Activated T-helper 1 cell treated with Interleukin-2 at 50 U/mL for 16 hours (primary cell): ENCODE measurements at regions not wholly inside any gene's neighbourhood (a gene's known extent, or its start where the extent isn't known, plus 50 kb on each side); places are given as distances from the start of the nearest gene placed in this dataset.

Source experiments
- DNase-seq: peaks from one replicate; pipeline ENCODE4 v3.0.0-alpha.2; 2020; ENCODE audit warnings: low read depth

DNA sequence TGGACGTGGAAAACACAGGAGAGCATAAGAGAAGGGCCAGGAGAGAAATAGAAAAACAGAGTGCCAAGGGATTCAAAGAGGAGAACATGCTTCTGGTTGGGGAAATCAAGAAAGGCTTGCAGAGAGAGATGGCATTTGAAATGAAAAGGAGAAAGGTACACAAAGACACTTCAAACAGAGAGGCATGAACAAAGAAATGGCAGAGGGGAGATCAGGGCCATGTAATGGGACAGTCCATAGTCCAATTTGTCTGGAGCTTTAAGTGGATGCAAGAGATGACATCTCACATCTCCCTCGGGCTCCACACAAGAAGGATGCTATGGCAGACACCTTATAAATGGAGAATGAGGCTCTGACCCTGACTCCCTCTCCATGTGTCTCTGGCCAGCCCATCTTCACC is 331.1 kb downstream of the MLLT3 start:
- DNase-seq, result no peak

DNA sequence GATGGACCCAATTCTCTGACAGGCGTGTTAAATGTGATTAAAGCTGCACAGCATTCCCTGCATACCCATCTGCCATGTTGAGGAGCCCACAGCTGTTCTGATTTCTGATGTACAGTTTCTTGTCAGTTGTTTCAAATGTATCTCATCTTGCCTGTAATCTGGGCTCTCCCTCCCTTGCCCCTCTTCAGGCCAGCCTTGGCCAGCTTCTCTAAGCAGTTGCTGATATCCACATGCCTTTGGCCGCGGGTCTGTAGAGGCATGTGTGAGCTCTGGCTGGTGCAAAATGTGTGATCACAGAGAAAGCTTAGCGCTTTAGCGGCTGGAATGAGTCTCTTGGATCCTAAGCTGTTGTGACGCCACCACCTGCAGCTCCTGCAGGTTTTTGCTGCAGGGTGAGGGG is 332.0 kb downstream of the MLLT3 start:
- no peak for DNase-seq

DNA sequence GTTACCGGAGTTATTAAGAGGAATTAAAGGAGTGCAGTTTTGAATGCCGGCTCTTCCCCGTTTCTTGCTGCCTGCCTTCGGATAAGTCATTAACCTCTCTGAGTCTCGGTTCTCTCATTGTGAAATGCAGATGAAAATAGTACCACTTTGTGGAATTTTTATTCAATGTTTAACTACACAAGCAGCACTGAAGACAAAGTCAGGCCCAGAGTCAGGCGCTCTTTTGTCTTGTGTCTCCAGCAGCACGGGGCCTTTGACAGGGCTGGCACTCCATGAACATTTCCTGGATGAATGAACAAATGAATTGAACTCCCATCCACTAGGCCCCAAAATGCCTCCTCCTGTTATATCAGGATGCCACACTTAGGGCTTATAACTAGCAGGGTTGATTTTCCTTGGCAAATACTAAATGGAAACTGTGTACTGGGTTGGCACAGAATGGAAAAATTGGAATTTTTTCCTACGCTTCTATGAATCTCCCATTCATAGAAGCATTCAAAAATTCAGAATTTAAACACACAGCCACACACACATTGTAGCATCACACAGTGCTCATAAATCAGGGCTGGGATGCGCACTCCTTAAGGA is 332.8 kb downstream of the MLLT3 start:
- no peak for DNase-seq

DNA sequence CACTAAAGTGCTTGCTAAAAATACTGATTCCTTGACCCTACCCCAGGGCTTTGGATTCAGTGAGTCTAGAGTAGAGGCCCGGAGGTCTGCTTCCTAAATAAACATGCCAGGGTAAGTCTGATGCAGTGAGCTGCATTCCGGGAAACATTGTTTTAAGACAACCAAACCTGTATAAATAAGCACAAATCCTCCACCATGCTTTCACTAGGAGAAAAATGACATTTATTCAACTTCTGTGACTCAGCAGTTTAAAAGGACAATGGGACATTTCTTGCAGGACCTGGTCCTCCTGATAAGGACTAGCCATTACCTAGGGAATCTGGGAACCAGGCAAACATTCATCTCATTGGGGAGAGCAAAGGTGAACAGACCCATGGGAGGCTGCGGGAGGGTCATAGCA is 335.3 kb downstream of the MLLT3 start:
- DNase-seq, result no peak

DNA sequence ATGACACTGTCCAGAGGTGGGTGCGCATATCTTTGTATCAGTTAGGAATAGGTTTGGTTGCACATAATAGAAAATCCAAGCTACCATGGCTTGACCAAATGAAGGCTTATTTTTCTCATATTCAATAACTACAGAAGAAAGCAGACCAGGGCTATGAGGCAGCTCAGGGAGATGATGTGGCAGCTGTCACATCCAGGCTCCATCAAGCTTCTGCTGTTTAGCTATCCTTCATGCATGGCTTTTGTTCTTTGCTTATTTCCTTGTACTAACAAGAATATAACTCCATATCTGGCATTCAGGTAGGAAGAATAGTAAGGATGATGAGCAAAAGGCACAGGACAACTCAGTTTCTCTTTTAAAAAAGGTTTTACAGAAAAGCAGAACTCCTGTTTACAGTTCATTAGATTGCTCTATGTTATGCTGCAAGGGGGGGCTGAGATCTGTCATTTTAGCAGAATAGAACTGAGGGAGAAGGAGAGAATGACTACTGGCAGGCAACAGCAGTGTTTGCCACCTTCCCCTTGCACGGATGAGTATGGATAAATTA is 336.1 kb downstream of the MLLT3 start:
- no peak for DNase-seq

DNA sequence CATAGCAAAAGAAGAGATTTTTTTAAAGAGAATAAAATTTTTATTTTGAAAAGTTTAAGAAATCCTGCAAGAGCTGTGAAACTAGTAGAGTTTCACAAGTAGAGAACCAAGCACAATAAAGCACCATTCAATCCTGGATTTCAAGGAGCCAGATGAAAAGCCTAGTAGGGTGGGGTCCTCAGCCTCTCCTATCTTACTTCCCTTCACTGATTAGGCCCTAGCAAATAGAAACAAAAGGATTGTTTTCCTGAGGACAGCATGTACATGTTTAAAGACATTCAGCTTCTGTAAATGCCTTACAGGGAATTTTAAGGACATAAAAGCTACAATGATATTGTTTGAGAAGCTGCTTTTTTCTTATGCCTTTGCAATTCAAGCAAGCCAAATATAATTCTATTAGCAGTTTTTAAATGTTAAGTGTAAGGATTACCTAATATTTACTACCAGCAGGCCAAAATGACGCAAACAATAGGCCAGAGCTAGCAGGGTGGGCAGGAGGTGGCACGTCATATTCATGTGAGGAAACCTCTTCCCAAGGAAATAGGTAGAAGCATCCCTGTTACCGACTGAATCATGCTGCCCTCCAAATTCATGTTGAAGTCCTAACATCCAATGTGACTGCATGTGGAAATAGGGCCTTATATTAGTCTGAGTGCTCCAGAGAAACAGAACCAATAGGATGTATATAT is 337.6 kb downstream of the MLLT3 start:
- DNase-seq, result no peak

DNA sequence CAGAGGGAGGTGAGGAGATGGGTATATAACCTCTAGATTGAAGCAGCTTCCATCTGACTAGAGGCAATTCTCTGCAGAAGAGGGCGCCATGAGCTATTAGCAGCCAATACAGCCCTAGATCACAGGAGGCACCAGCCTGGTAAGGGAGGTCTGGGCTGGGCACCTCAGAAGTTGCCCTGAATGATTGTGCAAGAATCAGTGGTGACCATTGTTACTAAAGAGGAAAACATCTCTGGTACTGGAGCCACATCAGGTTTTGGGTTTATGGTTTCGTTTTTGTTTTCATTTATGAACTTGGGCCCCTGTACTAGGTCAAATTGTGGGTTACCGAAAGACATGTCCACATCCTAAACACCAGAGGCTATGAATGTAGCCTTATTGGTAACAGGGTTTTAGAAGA is 342.0 kb downstream of the MLLT3 start:
- no peak for DNase-seq

DNA sequence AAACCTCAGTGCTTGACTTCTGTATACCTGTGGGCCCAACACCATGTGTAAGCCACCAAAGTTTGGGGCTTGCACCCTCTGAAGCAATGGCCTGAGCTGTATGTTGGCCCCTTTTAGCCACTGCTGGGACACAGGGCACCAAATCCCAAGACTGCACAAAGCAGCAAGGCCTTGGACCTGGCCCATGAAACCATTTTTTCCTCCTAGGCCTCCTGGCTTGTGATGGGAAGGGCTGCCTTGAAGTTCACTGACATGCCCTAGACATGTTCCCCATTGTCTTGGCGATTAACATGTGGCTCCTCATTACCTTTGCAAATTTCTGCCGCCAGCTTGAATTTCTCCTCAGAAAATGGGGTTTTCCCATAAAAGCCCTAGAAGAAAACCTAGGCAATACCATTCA is 345.5 kb downstream of the MLLT3 start:
- no peak for DNase-seq

DNA sequence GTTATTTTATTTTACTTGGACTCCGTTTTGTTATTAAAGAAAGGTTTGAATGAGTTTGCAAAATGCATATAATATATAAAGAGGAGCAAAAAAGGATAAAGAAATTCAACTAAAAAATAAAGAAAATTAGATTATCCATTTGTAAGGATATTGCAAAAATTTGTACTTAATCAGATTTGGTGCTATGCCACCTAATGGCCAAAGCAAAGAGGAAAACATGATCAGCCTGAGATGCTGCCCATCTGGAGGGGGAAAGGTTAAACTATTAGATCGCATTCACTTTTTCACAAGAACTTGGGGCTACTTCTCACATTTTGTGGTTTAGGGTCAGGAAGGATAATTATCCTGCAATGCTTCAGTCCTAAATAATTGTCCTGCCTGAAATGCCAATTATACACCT is 350.6 kb downstream of the MLLT3 start:
- DNase-seq, result no peak

DNA sequence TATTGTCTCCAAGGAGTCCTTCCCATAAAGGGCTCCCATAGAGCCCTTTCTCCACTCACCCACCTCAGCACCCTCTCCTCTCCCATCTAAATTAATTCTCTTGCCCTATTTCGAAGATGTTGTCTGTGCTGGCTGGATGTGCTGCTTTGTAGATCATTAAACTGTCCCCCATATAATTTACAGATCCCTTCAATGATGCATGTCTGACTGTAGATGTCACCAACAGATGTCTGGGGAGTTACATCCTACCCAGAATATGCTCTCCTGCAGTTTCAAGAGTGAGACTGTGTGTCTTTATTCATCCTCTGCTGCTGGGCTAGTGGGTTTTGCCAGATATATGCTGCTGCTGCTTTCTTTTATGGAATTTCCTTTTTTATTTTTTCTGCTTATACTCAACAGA is 351.2 kb downstream of the MLLT3 start:
- no peak for DNase-seq

DNA sequence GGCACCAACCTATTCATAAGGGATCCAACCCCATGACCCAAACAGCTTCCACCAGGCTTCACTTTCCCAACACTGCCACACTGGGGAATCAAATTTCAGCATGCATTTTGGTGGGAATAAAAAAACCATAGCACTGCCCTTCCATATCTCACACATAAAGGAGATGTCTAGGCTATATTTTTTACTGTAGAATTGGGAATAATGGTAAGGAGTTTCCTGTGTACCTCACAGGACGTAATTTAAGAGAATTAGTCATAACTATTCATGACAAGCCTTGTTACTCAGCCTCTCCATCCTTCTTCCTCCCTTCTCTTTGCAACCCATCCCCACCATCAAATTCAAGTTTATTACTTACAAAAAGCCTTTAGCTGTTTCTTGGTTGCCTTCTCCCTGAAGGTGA is 352.1 kb downstream of the MLLT3 start:
- DNase-seq, result no peak

DNA sequence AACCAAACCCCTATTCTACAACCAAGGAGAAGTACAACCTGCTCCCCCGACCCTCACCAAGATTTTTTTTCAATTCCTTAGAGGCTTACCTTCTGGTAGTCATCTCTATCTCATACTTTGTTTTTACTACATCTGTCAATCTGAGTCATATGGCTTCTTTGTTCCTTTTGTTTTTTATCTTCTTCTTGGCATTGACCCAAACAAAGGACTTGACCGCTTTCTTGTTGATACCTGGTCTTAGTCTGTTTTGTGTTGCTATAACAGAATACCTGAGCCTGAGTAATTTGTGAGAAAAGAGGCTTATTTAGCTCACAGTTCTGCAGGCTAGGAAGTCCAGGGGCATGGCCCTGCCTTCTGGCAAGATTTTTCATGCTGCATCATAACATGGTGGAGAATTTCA is 352.7 kb downstream of the MLLT3 start:
- no peak for DNase-seq

DNA sequence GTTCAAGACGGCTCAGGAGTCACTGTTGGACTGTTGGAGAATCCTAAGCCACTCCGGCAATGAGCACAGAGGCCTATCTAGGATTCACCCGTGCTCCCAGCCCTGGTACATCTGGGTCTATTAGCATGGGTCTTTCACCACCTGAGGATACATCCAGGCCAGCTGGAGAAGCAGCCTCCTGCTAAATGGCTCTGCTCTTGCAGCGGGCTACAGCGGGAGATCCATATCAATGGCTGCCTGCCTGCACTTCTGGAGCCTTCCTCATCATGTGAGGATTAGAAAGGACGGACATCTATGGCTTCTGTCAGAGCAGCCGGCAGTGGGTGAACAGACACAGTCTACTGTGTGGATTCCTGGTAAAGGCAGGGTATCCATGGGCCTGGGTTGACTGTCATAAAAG is 357.4 kb downstream of the MLLT3 start:
- DNase-seq, result no peak

DNA sequence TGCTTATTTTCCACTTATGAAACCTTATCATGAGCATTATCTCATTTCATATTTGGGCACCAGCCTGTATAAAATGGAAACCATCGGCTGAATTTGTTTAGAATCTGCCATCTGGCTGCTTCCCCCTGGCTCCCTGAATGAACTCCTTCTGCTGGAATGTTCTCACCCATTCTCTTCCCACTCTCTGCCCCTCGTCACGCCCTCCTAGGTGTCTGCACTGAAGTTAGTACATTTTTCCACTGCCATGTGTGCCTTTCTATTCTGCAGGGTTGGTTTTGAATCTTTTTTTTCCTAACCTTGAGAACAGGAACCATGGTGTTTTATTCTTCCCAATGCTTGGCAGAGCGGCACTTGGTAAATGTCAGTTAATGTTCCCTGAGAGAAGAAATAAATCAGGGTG is 359.7 kb downstream of the MLLT3 start:
- no peak for DNase-seq

DNA sequence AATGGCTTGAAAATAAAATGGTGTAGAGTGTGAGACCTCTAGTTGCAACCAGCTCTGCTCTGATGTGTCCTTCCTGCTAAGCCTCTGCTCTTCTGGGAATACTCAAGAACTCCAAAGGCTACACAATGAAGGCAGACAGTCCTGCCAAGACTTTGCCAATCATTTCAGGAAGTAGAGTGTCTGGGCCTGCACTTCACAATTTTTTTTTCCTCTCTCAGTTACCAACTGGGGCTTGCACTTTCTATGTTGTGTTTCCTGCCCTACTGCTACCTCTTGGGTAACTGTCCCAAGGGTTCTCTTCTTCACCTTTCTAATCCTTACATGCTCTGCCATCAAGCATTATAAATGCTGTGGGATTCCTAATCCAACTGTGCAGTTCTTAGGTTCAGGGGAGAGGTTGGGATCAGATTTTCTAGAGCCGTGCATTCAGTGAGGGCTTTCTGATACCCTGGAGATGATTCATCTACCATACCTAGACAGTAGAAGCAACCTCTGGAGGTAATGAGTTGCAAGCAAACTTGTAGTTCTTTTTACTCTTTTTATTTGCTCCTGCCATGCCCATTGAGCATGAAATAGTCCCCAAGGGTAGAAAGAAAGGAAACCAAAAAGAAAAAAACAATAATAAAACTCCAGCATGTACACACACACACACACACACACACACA is 365.9 kb downstream of the MLLT3 start:
- DNase-seq, result no peak

DNA sequence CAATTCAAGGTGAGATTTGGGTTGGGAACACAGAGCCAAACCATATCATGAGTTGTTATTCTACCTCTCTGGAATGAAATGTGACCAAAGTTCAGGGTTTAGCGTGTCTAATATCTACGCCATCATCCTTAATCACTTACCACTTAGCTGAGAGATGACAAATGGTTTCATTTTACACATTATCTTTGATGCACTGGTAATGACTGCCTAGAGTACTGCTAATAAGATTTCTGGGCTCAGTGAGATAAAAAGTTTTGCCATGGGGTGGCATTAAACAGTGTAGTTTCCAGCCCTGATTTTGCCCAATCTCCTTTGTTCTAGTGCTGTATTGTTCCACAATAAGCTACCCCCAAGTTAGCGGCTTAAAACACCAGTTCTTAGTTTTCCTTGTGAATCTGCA is 367.2 kb downstream of the MLLT3 start:
- DNase-seq, result no peak

DNA sequence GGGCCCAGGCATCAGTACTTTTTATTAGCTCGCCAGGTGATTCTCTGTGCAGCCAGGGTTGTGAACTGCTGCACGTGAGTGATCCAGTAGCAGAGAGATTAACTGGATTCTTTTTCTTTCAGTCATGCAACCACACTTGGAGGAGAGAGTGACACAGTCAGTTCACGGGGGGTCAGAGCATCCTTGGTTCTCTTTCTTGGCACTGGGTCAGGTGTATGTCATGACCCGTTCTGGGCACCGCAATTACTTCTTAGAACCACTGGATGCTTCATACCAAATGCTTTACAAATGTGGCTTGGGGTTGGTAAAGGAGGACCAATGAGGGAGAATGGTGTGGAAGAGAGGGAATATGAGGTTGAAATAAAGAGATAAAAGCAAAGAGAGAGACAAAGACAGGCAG is 368.7 kb downstream of the MLLT3 start:
- no peak for DNase-seq

DNA sequence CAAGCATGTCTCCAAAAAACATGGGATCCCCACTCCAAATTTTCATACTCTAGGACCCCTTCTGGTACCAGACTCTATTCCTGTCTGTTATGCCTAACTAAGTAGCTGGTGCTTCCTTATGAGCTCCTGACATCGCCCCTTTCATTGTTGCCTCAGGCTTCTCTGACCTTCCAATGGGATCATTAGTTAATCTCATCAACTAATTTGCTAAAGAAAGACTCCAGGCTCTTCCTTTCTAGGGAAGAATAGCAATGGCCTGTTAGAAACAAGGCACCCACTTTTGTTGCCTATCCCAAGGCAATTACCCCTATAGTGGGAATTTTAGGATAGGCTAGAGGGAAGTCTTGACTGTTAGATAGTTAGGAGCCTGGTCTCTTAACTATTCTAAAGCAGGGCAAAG is 369.5 kb downstream of the MLLT3 start:
- DNase-seq, result no peak

DNA sequence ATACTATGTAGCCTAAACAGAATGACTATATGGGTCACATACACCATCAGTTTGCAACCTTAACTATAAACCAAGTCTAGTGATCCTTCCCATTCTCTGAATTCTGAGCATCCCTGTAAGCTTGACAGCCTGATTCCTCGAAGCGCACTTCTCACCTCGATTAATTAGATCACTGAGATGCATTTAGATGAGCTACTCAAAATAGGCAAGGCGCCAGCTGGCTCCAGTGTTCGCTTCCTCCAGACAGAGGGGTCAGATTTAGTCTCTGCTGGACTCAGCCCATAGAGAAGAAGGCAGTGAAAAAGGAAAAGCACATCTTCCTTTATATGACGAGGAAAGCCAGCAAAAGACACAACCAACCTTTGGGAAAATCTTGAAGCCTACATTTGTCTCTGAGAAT is 371.5 kb downstream of the MLLT3 start:
- DNase-seq, result no peak

DNA sequence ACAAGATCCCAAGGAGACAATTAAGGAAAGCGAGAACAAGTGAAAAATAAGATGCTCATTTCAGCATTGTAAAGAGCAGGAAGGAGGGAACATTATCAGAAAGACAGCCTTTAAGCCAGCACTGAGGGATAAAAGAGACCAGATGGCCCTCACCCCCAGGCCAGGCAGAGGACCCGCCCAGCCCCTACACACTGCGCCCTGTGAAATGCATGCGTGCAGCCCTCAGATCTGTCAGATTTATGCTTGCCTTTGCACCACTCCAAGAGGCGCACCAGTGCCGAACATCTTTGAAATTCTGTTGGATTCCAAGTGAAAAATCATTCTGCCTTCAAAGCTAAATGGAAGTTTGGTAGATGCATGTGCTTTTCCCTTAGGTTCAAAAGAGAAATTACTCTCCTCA is 378.0 kb downstream of the MLLT3 start:
- DNase-seq, result no peak

DNA sequence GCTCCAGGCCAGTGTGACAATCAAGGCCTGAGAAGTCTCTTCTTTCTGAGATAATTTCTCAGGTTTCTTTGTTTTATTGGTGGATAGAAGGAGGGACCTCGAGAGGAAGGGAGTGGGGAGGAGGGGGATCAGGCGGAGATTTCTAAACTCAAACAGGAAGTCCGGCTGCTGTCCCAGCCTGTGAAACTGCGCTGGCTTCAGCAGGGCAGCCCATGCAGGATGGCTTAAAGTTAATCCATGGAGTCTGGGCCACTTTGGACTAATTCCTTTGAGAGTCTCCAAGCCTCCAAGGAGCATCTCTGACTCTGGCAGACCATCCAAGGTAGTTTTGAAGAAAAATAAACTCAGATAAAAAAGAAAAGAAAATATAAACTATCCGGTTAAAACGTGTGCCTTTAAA is 378.5 kb downstream of the MLLT3 start:
- DNase-seq, result no peak

DNA sequence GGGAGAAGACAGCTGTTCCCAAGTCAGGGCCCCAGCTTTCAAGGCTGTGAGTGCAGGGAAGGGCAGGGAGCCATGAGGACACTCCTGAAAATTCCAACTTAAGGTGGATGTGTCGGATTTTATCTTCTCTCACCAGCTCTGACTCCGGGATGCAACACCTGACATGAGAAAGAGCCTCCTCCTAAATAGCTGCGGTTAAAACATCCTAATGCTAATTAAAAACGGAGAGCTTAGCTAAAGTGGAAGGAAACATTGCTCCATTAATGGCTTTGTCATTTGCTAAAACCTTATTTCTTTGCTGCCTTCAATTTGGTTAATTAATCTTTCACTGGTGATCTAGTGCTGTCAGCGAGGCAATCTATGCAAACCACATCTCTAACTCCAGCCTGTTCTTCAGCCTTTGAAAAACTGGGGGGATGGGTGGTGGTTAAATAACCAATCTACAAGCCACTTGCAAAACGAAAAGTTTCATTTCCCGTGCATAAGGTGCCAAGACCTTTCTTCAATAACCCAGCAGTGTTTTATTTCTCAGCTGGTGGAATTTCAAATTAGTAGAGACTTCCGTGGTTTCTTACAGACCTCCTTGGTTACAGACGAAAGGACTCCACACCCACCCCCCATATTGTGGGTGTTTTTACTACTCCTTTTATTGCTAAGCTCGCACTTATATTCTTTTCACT is 379.6 kb downstream of the MLLT3 start:
- no peak for DNase-seq

DNA sequence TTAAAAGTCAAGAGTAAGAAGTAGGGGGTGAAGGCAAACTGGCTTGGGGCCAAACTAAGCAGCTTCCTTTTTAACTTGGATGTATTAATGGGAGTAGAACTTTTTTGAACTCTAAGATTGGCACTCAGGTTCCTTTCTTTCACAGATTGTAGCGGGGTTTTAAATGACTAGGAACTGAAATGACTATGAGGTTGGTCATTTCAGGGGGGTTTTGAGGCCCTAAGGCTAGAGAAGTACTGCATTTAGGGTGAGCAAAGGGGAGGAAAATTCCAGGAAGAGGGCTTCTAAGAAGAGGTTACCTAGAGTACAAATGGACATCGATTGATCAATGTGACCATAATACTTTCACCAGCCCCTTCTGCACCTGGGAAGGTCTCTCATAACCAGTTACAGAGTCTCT is 381.8 kb downstream of the MLLT3 start:
- DNase-seq, result no peak
